ENCODE measurements at regions not wholly inside any gene's neighbourhood (a gene's known extent, or its start where the extent isn't known, plus 50 kb on each side); places are given as distances from the start of the nearest gene placed in this dataset.

DNA sequence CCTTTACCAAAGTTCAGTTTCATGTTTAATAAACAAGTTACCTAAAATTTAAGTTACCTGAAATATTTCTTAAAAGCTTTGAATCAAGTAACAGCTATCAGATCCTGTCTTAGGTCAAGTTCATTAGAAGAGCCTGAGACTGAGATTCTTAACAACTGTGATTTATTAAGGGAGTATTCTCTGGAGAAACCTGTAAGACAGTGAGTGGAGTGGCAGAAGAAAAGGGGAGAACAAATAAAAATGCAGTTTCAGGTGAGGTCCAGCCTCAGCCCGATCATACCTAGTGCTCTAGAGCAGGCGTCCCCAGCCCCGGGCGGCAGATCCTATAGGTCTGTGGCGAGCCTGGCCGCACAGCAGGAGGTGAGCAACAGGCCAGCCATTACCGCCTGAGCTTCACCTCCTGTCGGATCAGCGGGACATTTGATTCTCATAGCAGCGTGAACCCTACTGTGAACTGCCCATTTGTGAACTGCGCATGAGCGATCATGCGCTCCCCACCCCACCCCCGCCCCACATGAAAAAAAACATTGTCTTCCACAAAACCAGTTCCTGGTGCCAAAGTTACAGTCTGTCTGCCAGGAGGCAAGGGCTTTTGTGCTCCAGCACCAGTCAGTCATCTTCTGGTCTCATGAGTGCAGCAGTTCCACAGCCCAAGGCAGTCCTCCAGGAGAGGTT is 59.2 kb upstream of the ADGRB3 start:
- H3K27ac Mint-ChIP-seq, result peak overlapping the region; percentile 54
- H3K4me3 Mint-ChIP-seq, result peak overlapping the region; percentile 75
- TF ChIP-seq, protein P1, sequence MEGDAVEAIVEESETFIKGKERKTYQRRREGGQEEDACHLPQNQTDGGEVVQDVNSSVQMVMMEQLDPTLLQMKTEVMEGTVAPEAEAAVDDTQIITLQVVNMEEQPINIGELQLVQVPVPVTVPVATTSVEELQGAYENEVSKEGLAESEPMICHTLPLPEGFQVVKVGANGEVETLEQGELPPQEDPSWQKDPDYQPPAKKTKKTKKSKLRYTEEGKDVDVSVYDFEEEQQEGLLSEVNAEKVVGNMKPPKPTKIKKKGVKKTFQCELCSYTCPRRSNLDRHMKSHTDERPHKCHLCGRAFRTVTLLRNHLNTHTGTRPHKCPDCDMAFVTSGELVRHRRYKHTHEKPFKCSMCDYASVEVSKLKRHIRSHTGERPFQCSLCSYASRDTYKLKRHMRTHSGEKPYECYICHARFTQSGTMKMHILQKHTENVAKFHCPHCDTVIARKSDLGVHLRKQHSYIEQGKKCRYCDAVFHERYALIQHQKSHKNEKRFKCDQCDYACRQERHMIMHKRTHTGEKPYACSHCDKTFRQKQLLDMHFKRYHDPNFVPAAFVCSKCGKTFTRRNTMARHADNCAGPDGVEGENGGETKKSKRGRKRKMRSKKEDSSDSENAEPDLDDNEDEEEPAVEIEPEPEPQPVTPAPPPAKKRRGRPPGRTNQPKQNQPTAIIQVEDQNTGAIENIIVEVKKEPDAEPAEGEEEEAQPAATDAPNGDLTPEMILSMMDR (conservative IDR thresholded peaks at IDR 0.05), result no peak
- peaks cover 5% of the 10 kb centered on the region for H3K9me3 Mint-ChIP-seq
- no peaks in the 10 kb centered on the region for H3K4me1 Mint-ChIP-seq (ENCODE audit: unreplicated experiment)
- peaks cover 3% of the 10 kb centered on the region for H3K27me3 Mint-ChIP-seq
- no peak for DNase-seq (ENCODE audit: extremely low spot score, unreplicated experiment)
- no peaks in the 10 kb centered on the region for H3K36me3 Mint-ChIP-seq

DNA sequence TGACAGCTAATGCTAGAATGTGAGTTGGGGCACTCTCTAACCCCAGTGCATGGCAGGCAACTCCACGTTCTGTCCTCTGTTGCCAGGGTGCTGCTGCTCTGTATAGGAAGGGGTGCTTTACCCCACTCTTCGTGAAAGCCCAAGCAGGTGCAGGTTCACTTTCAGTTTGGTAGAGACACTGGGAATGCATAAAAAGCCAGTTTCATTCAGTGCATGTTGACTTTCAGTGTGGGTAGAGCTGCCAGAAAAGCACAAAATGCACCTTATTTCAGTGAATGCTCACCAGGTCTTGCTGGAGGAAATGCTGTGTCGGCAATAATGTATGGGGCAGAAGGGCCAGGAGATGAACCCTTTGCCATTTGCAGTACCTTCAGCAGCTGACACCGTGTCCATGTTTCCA is 62.1 kb upstream of the ADGRB3 start:
- peaks cover 3% of the 10 kb centered on the region for H3K27me3 Mint-ChIP-seq
- TF ChIP-seq, protein P1 (conservative IDR thresholded peaks at IDR 0.05), result no peak
- peaks cover 5% of the 10 kb centered on the region for H3K9me3 Mint-ChIP-seq
- no peaks in the 10 kb centered on the region for H3K4me1 Mint-ChIP-seq (ENCODE audit: unreplicated experiment)
- no peak for DNase-seq (ENCODE audit: extremely low spot score, unreplicated experiment)
- no peak overlapping the region for H3K27ac Mint-ChIP-seq
- no peak overlapping the region for H3K4me3 Mint-ChIP-seq
- H3K36me3 Mint-ChIP-seq, result no peaks in the 10 kb centered on the region

DNA sequence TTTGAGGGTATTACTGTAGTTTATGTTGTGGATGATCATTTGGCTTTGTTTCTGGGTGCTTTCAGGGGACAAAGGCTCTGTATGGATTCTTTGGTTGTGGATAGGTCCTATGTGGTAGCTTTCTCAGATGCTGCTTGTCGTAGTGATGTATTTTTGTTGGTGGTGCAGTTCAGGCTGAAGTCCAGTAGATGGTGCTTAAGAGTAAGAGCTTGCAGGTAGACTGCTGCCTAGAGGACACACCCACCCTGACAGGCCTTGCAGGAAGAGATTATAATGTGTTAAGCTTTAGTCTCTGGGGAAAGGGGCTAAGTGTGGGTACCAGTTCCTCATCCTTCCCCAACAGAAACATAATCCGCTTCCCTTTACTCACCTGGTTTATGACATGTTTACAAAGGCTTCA is 62.6 kb upstream of the ADGRB3 start:
- no peak overlapping the region for H3K27ac Mint-ChIP-seq
- H3K4me3 Mint-ChIP-seq, result no peak overlapping the region
- H3K36me3 Mint-ChIP-seq, result no peaks in the 10 kb centered on the region
- no peaks in the 10 kb centered on the region for H3K4me1 Mint-ChIP-seq (ENCODE audit: unreplicated experiment)
- peaks cover 3% of the 10 kb centered on the region for H3K27me3 Mint-ChIP-seq
- no peak for DNase-seq (ENCODE audit: extremely low spot score, unreplicated experiment)
- TF ChIP-seq, protein P1 (conservative IDR thresholded peaks at IDR 0.05), result peak; percentile 68
- H3K9me3 Mint-ChIP-seq, result peaks cover 5% of the 10 kb centered on the region

DNA sequence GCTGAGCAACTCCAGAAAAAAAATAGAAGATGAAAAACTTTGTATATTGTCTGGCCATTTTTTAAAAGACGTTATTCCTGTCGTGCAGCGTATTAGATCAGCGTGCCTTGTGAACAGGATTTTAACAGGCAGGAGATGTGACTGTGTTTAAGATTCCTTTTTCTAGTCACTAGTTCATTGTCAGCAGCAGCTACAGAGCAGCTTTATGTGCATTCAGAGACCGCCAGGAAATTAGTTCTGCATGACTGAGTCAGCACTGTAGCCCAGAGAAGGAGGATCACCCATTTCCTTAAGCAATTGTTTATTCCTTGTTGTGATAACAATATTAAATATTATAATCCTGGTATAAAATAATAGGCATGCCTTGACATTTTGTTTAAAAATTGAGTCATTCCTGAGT is 75.4 kb upstream of the ADGRB3 start:
- H3K36me3 Mint-ChIP-seq, result no peaks in the 10 kb centered on the region
- no peak for DNase-seq (ENCODE audit: extremely low spot score, unreplicated experiment)
- no peak overlapping the region for H3K27ac Mint-ChIP-seq
- H3K4me3 Mint-ChIP-seq, result no peak overlapping the region
- TF ChIP-seq, protein P1 (conservative IDR thresholded peaks at IDR 0.05), result no peak
- no peaks in the 10 kb centered on the region for H3K9me3 Mint-ChIP-seq
- H3K27me3 Mint-ChIP-seq, result no peaks in the 10 kb centered on the region
- peaks cover 6% of the 10 kb centered on the region for H3K4me1 Mint-ChIP-seq (ENCODE audit: unreplicated experiment)

DNA sequence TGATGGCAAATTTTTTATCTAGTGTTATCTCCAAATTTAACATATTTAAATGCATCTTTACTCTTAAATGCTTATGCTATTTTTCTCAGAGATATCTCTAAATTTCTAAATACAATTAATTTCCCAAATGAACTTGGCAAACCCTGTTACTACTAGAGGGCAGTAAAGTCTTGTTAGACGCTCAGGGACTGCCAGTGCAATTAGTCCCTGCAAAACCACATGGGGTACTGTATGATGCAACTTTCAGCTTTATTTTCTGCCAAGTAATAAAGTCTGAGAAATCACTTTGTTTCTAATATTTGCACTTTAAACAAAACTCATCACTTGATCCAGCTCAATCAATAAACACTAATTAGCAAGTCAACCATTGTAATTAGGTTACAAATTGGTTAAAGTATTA is 76.0 kb upstream of the ADGRB3 start:
- Mint-ChIP-seq H3K4me1 (ENCODE audit: unreplicated experiment) (peaks cover 6% of the 10 kb centered on the region), H3K9me3 (no peaks in the 10 kb centered on the region), H3K27me3 (no peaks in the 10 kb centered on the region), H3K27ac (no peak overlapping the region), H3K4me3 (no peak overlapping the region), H3K36me3 (no peaks in the 10 kb centered on the region)
- TF ChIP-seq, protein P1 (conservative IDR thresholded peaks at IDR 0.05), result no peak
- no peak for DNase-seq (ENCODE audit: extremely low spot score, unreplicated experiment)
